Immature natural killer cell (primary cell): ENCODE measurements at regions not wholly inside any gene's neighbourhood (a gene's known extent, or its start where the extent isn't known, plus 50 kb on each side); places are given as distances from the start of the nearest gene placed in this dataset.
A peak's percentile ranks its signal among the peaks of the same experiment; 100 is the strongest.
"Not testable (repeated sequence)": the region's sequence is repeated elsewhere in the genome, so short reads cannot be mapped to it uniquely, and the experiment has no call there.

Experiments used
- DNase-seq, 3 donors: peaks; one replicate each; pipeline ENCODE4 v3.0.0; 2022; ENCODE audit warnings: mixed read lengths in 1 of 3
- H3K27ac Mint-ChIP-seq, 6 donors: one replicate each; pipeline ENCODE4 v1.8.0; 2020; ENCODE audit warnings: mixed read lengths in 6 of 6, mild to moderate bottlenecking in 5 of 6, inconsistent platforms in 4 of 6, moderate library complexity in 3 of 6
- H3K27me3 Mint-ChIP-seq, 3 donors: one replicate each; pipeline ENCODE4 v1.8.0; 2020 to 2021; ENCODE audit warnings: low read depth in 3 of 3, mild to moderate bottlenecking in 3 of 3, mixed read lengths in 3 of 3, moderate library complexity in 3 of 3, inconsistent platforms in 1 of 3
- H3K36me3 Mint-ChIP-seq, 3 donors: one replicate each; pipeline ENCODE4 v1.8.0; 2020; ENCODE audit warnings: mixed read lengths in 3 of 3, inconsistent platforms in 2 of 3, mild to moderate bottlenecking in 2 of 3
- H3K4me1 Mint-ChIP-seq, 2 donors: one replicate each; pipeline ENCODE4 v1.8.0; 2020; ENCODE audit warnings: inconsistent platforms in 2 of 2, mild to moderate bottlenecking in 2 of 2, mixed read lengths in 2 of 2, moderate library complexity in 1 of 2
- H3K4me3 Mint-ChIP-seq, 5 donors: one replicate each; pipeline ENCODE4 v1.8.0; 2020; ENCODE audit warnings: mild to moderate bottlenecking in 5 of 5, mixed read lengths in 5 of 5, inconsistent platforms in 3 of 5, moderate library complexity in 3 of 5
- H3K9me3 Mint-ChIP-seq, 6 donors: one replicate each; pipeline ENCODE4 v1.8.0; 2020; ENCODE audit warnings: mild to moderate bottlenecking in 6 of 6, mixed read lengths in 6 of 6, inconsistent platforms in 4 of 6, moderate library complexity in 3 of 6

DNA sequence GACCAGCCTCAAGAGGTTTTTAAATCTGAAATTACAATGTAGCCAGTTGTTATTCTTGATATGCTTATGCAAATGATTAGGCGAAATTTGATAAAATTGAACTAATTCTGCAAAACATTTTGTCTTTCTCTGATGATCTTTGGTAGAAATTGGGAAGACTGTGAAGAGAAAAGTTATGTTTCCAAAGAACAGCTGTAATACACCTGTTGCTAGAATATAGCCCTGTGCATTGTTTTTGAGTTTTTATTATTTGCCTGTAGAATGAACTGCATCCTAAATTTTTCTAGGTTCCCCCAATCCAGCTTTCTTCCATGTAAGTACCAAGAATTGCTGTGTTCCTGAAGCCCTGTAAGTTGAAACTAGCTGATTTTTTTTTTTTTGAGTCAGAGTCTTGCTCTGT, 81.5 kb upstream of the RHOU start:
- Mint-ChIP-seq H3K4me1 (peaks cover 4 to 7% of the 10 kb centered on the region in 2 donors), H3K27me3 (peaks cover 27 to 35% (median 30%) of the 10 kb centered on the region in 3 donors)
- no peak for DNase-seq

DNA sequence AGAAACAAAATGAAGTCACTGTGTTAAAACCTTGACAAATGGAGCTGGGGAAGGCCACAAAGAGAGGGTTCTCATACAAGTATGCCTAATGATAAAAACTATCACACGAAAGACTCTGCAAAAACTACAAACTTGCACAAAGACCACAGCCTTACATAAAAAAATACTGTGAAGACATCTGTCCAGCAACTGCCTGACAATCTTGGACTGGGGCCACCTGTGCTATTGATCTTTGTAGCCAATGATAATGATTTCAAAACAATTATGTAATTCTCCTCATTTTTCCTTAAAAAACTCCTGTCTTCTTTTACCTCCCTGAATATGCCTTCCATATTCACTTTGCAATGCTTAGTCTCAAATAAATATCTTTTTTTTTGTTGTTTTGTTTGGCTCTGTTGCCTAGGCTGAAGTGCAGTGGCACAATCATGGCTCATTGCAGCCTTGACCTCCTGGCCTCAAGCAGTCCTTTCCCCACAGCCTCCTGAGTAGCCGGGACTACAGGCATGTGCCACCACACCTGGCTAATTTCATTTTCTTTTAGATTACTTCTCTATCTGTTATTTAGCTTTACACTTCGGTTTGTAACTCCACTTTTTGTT, 79.4 kb upstream of the RHOU start:
- no peak for DNase-seq
- peaks cover 18 to 20% (median 20%) of the 10 kb centered on the region in 3 donors for H3K27me3 Mint-ChIP-seq
- H3K4me1 Mint-ChIP-seq: no peaks in the 10 kb centered on the region
- H3K36me3 Mint-ChIP-seq: peaks cover 0 to 4% (median 3%) of the 10 kb centered on the region in 3 donors
- H3K4me3 Mint-ChIP-seq: no peak overlapping the region
- no peak overlapping the region for H3K27ac Mint-ChIP-seq
- peaks cover 0 to 2% (median 0%) of the 10 kb centered on the region in 6 donors for H3K9me3 Mint-ChIP-seq

More for the DNA sequence above, 81.5 kb upstream of the RHOU start:
- Mint-ChIP-seq H3K36me3 (peaks cover 0 to 4% (median 3%) of the 10 kb centered on the region in 3 donors), H3K27ac (no peak overlapping the region), H3K4me3 (no peak overlapping the region), H3K9me3 (peaks cover 0 to 4% (median 0%) of the 10 kb centered on the region in 6 donors)

DNA sequence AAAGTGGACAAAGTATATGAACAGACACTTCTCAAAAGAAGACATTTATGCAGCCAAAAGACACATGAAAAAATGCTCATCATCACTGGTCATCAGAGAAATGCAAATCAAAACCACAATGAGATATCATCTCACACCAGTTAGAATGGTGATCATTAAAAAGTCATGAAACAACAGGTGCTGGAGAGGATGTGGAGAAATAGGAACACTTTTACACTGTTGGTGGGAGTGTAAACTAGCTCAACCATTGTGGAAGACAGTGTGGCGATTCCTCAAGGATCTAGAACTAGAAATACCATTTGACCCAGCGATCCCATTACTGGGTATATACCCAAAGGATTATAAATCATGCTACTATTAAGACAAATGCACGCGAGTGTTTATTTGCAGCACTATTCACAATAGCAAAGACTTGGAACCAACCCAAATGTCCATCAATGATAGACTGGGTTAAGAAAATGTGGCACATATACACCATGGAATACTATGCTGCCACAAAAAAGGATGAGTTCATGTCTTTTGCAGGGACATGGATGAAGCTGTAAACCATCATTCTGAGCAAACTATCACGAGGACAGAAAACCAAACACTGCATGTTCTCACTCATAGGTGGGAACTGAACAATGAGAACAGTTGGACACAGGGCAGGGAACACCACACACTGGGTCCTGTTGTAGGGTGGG, 73.1 kb upstream of the RHOU start:
- H3K27ac Mint-ChIP-seq, DNase-seq, H3K9me3 Mint-ChIP-seq, H3K36me3 Mint-ChIP-seq, H3K4me1 Mint-ChIP-seq, H3K4me3 Mint-ChIP-seq: not testable (repeated sequence)
- peaks cover 0 to 16% (median 6%) of the 10 kb centered on the region in 3 donors for H3K27me3 Mint-ChIP-seq

DNA sequence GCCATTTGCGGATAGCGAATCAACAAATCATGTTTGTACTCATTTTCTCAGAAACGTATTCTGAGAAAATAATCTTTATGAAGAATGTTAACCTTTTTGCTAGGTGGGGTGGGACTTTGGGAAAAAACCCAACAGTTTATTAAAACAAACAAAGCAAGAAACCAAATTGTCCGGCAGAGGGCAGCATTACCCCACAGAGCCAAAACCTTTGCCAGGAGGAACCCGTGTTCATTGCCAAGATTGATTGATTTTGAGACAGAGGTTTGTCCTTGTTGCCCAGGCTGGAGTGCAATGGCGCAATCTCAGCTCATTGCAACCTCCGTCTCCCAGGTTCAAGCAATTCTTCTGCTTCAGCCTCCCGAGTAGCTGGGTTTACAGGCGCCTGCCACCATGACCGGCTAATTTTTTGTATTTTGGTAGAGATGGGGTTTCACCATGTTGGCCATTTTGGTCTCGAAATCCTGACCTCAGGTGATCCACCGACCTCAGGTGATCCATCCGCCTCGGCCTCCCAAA, 70.8 kb upstream of the RHOU start:
- H3K4me1 Mint-ChIP-seq: no peaks in the 10 kb centered on the region
- DNase-seq: peak; percentile 54 to 66 (median 65)
- H3K27ac Mint-ChIP-seq: no peak overlapping the region
- no peak overlapping the region for H3K4me3 Mint-ChIP-seq
- H3K36me3 Mint-ChIP-seq: no peaks in the 10 kb centered on the region
- H3K27me3 Mint-ChIP-seq: peaks cover 0 to 16% (median 1%) of the 10 kb centered on the region in 3 donors
- H3K9me3 Mint-ChIP-seq: peaks cover 0 to 2% (median 0%) of the 10 kb centered on the region in 6 donors

DNA sequence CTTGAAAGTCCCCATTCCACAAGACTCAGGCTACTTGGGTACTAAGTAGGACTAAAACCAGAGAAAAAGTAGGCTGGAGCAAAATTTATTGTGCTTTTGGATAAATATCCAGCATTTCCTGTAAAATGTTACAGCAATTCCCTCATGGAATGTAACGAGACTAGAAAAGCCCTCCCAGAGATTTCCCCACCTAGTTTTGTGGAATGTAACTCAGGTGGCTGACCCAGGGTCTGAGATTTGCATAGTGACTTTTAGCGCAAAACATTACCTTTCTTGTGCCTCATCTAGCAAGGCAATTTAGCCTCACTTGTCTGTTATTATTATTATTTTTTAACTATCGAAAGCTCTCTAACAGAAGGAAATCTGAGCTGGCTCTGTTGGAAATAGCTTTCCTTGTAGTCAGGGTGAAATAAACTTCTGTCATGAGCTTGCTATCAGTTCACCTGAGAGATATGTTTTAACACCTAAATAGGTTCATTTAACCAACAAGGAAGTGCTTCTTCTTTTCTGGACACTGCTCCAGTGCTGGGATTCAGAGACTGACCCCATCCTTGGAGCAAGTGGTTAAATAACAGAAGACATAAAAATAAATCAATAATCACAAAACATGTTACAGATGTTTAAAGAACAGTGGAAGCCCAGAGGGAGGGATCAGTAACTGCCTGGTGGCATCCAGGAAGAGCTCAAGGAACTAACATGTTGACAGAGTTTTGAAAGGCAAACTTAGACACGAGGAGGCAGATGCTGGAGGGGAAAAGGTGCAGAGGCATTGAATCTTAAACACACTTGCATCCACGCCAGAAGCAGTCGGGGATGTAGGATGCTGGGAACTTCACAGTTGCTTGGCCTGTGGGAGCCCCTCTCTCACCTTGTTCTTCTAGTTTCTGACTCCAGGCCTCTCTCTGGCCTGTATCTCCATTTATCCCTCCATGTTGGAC, 68.3 kb upstream of the RHOU start:
- Mint-ChIP-seq H3K9me3 (no peaks in the 10 kb centered on the region), H3K27ac (no peak overlapping the region), H3K4me3 (no peak overlapping the region), H3K27me3 (peaks cover 0 to 6% (median 4%) of the 10 kb centered on the region in 3 donors), H3K36me3 (no peaks in the 10 kb centered on the region), H3K4me1 (no peaks in the 10 kb centered on the region)
- no peak for DNase-seq

DNA sequence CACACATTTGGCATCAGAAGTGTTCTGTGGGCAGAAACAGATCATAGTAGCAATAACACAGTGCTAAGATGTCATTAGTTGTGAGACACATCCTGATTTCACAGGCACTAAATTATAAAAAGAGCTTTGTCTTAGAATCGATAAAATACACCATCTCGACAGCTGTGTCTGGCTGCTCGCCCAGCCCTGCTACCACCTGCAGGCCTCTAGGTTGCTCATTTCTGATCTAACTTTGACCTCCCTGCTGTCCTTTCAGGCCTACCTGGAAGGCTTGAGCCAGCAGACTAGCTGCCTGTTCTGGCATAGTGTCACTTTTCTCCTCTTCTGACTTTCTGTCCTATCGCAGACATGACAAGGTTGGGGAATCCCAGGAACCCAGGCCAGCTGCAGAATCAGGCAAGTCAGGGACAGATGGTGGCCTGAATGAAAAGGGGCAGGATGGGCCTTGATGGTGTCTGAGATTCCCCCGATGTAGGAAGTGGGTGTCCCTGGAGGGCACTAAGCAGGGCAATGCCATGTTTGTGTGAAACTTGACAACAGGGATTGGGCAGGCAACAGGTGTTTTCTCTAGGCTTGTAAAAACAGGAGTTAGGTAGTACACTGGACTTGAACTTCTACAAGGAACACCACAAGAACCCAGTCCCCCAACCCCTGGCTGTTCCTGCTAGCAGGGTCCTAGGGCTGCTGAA, 66.6 kb upstream of the RHOU start:
- no peaks in the 10 kb centered on the region for H3K36me3 Mint-ChIP-seq
- H3K4me1 Mint-ChIP-seq: no peaks in the 10 kb centered on the region
- no peak for DNase-seq
- peak overlapping the region in 1 of 6 donors; percentile 43 for H3K27ac Mint-ChIP-seq
- H3K9me3 Mint-ChIP-seq: no peaks in the 10 kb centered on the region
- H3K27me3 Mint-ChIP-seq: peaks cover 0 to 8% (median 4%) of the 10 kb centered on the region in 3 donors
- no peak overlapping the region for H3K4me3 Mint-ChIP-seq

DNA sequence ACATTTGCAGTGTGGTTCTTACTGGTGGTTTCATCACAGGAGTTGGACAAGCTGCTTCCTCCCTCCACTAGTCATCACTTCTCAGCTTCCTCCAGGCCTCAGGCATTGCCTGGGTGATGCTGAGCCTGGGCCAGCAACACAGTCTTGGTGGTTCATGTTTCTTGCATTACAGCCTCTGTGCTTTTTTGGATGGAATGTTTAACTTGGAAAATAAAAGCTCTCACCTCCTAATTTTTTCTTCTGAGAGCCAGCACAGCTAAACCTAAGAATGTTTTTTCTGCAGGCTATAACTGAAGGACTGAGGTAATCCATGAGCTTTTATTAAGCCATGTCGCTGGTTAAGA, 66.1 kb upstream of the RHOU start:
- no peak for DNase-seq
- no peaks in the 10 kb centered on the region for H3K9me3 Mint-ChIP-seq
- no peak overlapping the region for H3K27ac Mint-ChIP-seq
- peaks cover 0 to 8% (median 4%) of the 10 kb centered on the region in 3 donors for H3K27me3 Mint-ChIP-seq
- H3K4me1 Mint-ChIP-seq: no peaks in the 10 kb centered on the region
- no peak overlapping the region for H3K4me3 Mint-ChIP-seq
- H3K36me3 Mint-ChIP-seq: no peaks in the 10 kb centered on the region

DNA sequence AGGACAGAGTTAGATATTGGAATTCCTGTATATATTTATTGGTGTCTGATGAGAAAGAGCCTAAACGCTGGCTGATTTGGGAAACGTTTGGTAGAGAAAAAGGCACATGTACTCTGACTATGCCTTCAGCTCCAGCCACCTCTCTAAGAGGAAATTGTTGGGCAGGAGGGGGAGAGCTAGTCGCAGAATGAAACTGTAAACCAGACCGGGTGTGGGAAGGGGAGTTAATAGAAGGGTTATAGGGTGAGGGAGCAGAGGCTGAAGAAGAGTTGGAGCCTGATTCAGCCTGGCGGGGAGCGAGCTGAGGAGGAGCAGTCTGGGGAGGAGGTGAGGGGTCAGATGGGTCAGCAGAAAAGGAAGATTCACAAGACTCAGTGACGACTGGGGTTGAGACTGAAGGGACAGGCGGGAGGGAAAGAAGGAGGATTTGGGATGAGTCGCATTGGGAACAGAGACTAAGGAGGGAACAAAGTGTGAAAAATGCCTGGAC, 54.2 kb upstream of the RHOU start:
- Mint-ChIP-seq H3K4me3 (peak overlapping the region in 1 of 5 donors; percentile 4), H3K27me3 (peaks cover 5 to 12% (median 9%) of the 10 kb centered on the region in 3 donors)
- not testable (repeated sequence) for H3K36me3 Mint-ChIP-seq, H3K27ac Mint-ChIP-seq, H3K4me1 Mint-ChIP-seq, DNase-seq, H3K9me3 Mint-ChIP-seq

DNA sequence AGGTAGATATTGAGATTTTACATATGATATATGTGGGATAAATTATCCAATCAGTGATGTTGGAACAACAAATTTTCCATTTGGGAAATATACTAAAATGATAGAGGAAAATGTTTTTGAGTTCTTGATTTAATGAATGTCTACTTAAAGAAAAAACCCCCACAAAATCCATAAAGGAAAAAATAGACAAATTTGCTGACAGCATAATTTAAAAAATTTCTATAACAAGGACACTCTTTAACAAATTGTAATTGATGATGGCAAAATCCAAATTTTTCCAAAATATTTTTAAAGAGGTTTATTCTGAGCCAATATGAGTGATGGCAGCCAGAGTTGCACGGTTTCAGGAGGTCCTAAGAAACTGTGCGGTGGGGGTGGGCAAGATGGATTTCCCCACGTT, 51.9 kb upstream of the RHOU start:
- H3K9me3 Mint-ChIP-seq: no peaks in the 10 kb centered on the region
- peaks cover 5 to 17% (median 9%) of the 10 kb centered on the region in 3 donors for H3K27me3 Mint-ChIP-seq
- no peak for DNase-seq
- no peak overlapping the region for H3K4me3 Mint-ChIP-seq
- H3K4me1 Mint-ChIP-seq: no peaks in the 10 kb centered on the region
- no peaks in the 10 kb centered on the region for H3K36me3 Mint-ChIP-seq
- no peak overlapping the region for H3K27ac Mint-ChIP-seq

DNA sequence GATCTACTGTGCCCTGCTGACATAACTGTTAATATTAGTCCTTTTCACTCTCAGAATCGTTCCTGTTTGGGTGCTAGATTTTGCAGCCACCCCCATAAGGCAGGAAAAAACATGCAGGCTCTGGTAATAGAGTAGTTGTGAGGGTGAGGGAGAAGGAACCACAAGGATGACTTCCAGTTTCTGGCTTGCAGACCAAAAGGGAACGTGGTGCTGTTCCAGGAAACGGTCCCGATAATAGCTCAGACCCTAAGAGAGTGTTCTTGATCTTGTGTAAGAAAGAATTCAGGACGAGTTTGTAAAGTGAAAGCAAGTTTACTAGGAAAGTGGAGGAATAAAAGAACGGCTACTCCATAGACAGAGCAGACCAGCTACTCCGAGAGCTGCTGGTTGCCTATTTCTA, 50.7 kb upstream of the RHOU start:
- H3K4me3 Mint-ChIP-seq: no peak overlapping the region
- no peak overlapping the region for H3K27ac Mint-ChIP-seq
- H3K27me3 Mint-ChIP-seq: peaks cover 4 to 17% (median 7%) of the 10 kb centered on the region in 3 donors
- H3K9me3 Mint-ChIP-seq: no peaks in the 10 kb centered on the region
- no peaks in the 10 kb centered on the region for H3K4me1 Mint-ChIP-seq
- DNase-seq: no peak
- no peaks in the 10 kb centered on the region for H3K36me3 Mint-ChIP-seq

DNA sequence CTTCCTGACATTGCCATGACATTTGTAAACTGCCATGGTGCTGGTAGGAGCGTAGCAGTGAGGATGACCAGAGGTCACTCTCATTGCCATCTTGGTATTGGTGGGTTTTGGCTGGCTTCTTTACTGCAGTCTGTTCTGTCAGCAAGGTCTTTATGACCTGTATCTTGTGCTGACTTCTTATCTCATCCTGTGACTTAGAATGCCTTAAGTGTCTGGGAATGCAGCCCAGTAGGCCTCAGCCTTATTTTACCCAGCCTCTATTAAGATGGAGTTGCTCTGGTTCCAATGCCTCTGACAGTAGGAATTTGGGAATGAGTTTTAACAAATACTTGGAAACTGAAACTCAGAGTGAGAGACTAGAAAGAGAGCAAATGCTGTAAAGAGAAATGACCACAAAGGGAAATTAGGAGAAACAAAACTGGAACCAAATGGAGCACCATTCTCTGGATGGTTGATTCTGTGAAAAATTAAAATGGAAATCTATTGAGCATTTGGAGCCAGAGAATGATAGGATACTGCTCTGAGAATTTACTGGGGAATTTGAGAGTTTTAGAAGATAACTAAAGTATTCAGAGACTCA, 50.1 kb upstream of the RHOU start:
- DNase-seq: no peak
- Mint-ChIP-seq H3K27ac (no peak overlapping the region), H3K36me3 (no peaks in the 10 kb centered on the region), H3K4me3 (no peak overlapping the region), H3K4me1 (no peaks in the 10 kb centered on the region), H3K27me3 (peaks cover 4 to 17% (median 10%) of the 10 kb centered on the region in 3 donors), H3K9me3 (no peaks in the 10 kb centered on the region)
